Erythroblast (primary cell): ENCODE measurements at regions not wholly inside any gene's neighbourhood (a gene's known extent, or its start where the extent isn't known, plus 50 kb on each side); places are given as distances from the start of the nearest gene placed in this dataset.
A peak's percentile ranks its signal among the peaks of the same experiment; 100 is the strongest.

ENCODE experiments used
- DNase-seq, 2 experiments: peaks; one replicate each; lab custom pipeline; 2025; lab: John Stamatoyannopoulos, UW
- GATA1 ChIP-seq: IDR thresholded peaks from 2 replicates; pipeline ENCODE4 v1.6.1; 2011; ENCODE audit warnings: low read depth, mild to moderate bottlenecking, control low read depth, low read length, moderate library complexity
- POLR2A ChIP-seq: IDR thresholded peaks from 2 replicates; pipeline ENCODE4 v1.6.1; 2011; ENCODE audit warnings: mild to moderate bottlenecking, low read length

DNA sequence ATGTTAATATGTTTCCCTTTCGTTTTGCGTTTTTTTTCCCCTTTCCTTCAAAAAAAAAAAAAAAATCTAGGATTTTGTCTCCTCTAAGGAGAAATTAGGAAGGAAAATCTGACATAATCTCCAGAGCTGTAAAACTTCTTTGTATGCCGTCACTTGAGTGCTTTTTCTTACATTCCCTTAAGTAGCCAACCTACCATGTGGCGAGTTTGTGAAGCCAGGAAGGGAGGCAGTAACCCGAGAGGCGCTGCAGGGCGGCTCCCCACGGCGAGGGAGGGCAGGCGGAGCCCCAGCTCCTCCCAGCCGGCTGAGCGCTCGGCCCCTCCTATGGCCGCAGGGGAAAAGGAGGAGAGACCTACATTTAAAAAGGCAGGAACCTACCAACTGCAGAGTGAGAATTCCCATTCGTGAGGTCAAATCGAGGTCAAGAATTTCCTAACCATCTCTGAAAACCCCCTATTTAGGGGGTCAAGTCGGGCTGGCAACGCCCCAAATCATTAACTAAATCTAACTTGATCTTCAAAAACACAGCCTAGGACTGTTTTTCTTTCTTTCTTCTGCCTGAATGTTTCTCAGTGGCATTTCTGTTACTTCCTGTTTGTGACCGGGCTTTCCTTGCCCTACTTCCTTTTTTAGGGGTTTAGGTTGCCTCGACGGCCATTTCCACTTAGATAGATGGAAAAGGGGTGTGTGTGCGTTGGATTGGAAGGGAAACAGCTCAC is 345.1 kb upstream of the KLF3 start:
- peak; percentile 66 for TF ChIP-seq POLR2A
- TF ChIP-seq GATA1, result no peak
- DNase-seq, result peak; percentile 87

DNA sequence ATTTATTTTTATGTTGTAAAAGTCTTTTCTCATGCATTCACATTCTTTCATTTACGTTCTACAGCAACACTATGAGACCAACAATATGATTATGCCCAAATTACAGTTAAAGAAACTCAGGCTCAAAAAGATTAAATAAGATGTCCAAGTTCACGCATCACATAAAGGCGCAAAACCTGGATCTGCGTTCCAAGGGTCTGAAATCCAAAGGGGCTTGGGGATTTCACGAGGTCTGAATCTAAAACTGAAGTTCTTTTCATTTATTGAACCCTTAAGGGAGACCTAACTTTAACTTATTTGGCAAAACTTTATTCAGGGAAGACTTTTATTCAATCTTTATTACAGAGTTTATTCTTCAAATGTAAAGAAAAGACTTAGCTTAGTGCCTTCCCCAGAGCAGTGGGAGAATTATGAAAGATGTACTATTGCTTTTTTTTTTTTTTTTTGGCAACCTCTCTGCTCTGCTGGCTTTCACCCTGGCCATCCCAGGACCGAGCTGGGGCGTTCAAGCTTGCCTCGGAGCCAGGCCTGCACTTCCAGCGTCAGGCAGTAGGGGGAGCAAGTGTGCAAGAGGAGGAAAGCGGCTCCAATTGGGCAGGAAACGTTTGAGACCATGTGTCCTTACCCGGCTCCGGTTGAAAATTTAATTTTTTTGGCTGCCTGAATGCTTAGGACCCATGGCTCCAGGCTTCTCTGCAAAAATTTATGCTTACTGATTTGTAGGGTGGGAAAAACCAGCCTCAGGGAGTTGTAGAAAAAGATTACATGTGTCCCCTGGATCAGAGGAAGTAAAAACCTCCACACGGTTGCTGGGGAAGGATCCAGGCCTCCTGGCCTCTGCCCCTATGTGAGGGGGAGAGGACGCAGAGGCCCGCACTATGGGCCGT is 344.3 kb upstream of the KLF3 start:
- peak; percentile 88 to 92 for DNase-seq
- TF ChIP-seq GATA1, result no peak
- TF ChIP-seq POLR2A, result no peak

- TF ChIP-seq POLR2A (no peak), GATA1 (no peak)
- DNase-seq, result no peak
Observed at GRCh38 chr4:38320343-38320695, 343.7 kb upstream of the KLF3 start.

DNA sequence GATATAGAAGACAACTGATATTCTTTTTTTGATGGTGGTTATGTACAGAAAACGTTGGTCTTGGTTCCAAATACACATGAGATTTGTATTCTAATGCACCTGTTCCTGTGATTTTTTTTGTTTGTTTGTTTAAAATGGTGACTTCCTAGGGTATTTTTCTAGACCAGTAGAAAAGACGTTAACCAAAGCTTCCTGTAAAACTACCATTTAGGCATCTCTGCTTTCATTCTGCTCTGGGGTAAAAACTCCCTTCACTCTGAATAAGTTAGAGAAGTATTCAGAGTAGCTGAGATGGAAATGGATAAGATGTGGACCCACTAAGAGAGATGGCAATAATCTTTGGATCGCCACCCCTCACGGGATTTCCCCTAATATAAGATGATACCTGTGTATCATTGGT is 343.2 kb upstream of the KLF3 start:
- TF ChIP-seq POLR2A, result no peak
- no peak for TF ChIP-seq GATA1
- no peak for DNase-seq

GRCh38 chr4:38322714-38323113 is 341.3 kb upstream of the KLF3 start:
- TF ChIP-seq GATA1 (no peak), POLR2A (no peak)

GRCh38 chr4:38323141-38323641 is 340.8 kb upstream of the KLF3 start:
- peak in 1 of 2 experiments; percentile 22 for DNase-seq

More at GRCh38 chr4:38322714-38323113, 341.3 kb upstream of the KLF3 start:
- DNase-seq, result peak in 1 of 2 experiments; percentile 5

DNA sequence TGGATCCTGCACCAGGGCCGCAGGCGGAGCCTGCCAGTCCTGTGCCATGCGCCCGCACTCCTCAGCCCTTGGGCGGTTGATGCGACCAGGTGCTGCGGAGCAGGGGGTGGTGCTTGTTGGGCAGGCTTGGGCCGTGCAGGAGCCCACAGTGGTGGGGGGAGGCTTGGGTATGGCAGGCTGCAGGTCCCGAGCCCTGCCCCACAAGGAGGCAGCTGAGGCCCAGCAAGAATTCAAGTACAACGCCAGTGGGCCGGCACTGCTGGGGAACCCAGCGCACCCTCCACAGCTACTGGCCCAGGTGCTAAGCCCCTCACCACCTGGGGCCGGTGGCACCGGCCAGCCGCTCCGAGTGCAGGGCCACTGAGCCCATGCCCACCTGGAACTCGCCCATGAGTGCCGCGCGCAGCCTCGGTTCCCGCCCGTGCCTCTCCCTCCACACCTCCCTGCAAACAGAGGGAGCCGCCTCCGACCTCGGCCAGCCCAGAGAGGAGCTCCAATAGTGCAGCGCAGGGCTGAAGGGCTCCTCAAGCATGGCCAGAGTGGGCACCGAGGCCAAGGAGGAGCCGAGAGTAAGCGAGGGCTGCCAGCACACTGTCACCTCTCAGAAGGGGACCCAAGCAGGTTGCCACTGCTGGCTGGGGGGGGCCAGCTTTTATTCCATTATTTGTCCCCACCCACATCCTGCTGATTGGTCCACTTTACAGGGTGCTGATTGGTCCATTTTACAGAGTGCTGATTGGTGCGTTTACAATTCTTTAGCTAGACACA is 339.0 kb upstream of the KLF3 start:
- TF ChIP-seq POLR2A (no peak), GATA1 (no peak)
- no peak for DNase-seq

More at GRCh38 chr4:38323141-38323641, 340.8 kb upstream of the KLF3 start:
- TF ChIP-seq GATA1 (no peak), POLR2A (peak; percentile 38)

GRCh38 chr4:38325629-38325913 is 338.4 kb upstream of the KLF3 start:
- TF ChIP-seq GATA1, result no peak
- TF ChIP-seq POLR2A, result no peak
- DNase-seq, result no peak

DNA sequence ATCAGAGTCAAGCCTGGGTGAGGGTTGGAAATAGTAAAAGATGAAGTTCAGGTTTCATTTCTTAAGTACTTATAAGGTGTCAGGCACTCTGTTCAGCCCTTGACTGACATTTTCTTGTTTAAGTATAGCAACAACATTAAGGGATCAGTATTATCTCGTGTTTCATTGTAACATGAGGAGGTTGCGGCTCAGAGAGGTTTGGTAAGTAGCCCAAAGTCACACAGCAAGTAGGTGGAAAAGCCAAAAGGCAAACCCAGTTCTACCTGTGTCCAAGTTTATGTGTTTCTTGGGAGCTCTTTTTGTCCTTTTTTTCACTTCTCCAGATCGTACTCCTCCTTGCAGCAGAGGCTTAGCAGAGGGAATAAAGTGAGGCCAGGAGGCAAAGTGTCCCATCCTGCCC is 337.5 kb upstream of the KLF3 start:
- TF ChIP-seq POLR2A (no peak), GATA1 (no peak)

DNA sequence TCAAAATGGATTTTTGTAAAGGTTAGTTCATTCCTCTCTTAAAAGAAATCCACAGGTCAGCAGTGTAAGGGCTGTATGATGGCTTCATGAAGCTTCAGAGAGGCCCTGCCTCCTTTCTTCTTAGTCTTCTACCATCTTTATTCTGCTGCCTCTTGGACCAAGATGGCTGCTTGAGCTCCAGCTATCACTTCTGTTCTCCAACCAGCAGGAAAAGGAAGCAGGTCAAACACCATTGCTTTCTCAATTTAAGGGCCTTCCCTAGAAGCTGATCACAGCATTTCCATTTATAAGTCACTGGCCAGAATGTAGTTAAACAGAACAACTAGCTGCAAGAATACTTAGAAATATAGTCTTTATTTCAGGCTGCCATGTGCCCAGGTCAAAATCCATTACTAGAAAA is 336.8 kb upstream of the KLF3 start:
- TF ChIP-seq POLR2A (no peak), GATA1 (no peak)

More for the DNA sequence above, 337.5 kb upstream of the KLF3 start:
- no peak for DNase-seq

DNA sequence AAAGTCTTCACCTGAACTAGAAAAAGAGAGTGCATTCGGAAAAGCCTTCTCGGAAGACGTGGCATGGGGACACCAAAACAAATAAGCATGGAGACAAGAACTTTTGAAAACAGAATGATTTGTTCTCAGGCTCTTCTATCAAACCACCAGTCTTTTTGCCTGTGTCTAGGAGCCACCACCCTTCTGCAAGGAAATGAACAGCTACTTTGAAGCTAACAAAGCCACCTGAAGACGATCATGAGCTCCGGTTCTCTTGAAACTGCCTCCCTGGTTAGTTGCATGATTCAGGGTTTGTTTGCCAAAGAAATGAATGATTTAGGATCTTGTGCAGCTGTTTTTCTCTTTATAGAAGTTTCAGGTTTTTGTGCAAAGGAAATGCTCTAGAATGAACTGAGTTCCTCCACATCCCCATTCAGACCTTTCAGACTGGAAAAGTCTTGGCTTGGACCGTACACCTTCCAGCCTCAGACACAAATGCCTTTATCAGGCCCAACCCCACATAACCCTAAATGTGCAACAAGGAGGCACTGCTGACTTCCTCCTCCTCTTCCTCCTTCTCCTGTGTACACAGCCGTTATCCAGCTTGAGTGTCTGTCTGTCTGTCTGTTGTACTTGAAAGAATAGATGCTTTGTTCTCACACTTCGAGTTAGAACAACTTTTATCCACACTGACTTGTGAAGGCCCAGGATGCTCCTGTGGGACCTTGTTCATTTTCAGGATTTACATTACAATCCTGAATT is 334.8 kb upstream of the KLF3 start:
- TF ChIP-seq GATA1 (no peak), POLR2A (no peak)
- no peak for DNase-seq

More for the DNA sequence above, 336.8 kb upstream of the KLF3 start:
- no peak for DNase-seq

GRCh38 chr4:38330321-38330720 is 333.7 kb upstream of the KLF3 start:
- TF ChIP-seq POLR2A, result no peak
- no peak for DNase-seq

DNA sequence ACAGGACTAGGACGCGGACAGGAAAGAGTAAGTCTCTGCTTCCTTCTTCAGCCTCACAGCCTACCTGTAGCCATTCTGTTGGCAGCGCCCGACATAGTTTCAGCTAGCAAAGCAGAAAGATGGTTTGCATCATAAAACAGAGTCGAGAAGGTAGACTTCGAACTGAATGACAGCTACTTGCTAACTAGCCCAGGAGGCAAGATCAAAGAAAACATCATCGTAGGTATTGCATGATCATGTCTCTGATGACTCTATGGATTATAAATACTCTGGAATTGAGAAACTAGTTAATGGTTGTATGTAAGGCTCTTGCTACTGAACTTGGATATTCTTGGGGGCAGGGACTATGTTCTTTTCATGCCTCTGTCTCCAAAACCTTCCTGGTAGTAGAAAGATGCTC is 333.1 kb upstream of the KLF3 start:
- TF ChIP-seq POLR2A (no peak), GATA1 (no peak)
- no peak for DNase-seq
